Activated naive CD8-positive, alpha-beta T cell treated with anti-CD3 and anti-CD28 coated beads for 36 hours (primary cell): ENCODE measurements at regions not wholly inside any gene's neighbourhood (a gene's known extent, or its start where the extent isn't known, plus 50 kb on each side); places are given as distances from the start of the nearest gene placed in this dataset.

Source experiments
- DNase-seq: peaks from one replicate; pipeline ENCODE4 v3.0.0; 2021
- H3K27ac Mint-ChIP-seq: one replicate; pipeline ENCODE4 v1.8.0; 2022; ENCODE audit warnings: mild to moderate bottlenecking, moderate library complexity, mixed read lengths
- H3K27me3 Mint-ChIP-seq: one replicate; pipeline ENCODE4 v1.8.0; 2022; ENCODE audit warnings: mild to moderate bottlenecking, mixed read lengths
- H3K36me3 Mint-ChIP-seq: one replicate; pipeline ENCODE4 v1.8.0; 2021; ENCODE audit warnings: mild to moderate bottlenecking, mixed read lengths
- H3K4me1 Mint-ChIP-seq: one replicate; pipeline ENCODE4 v1.8.0; 2021; ENCODE audit warnings: mixed read lengths
- H3K4me3 Mint-ChIP-seq: one replicate; pipeline ENCODE4 v1.8.0; 2022; ENCODE audit warnings: mild to moderate bottlenecking, moderate library complexity, mixed read lengths
- H3K9me3 Mint-ChIP-seq: one replicate; pipeline ENCODE4 v1.8.0; 2022; ENCODE audit warnings: mixed read lengths

- Mint-ChIP-seq H3K4me1 (no peaks in the 10 kb centered on the region), H3K27me3 (no peaks in the 10 kb centered on the region), H3K4me3 (no peak overlapping the region), H3K36me3 (no peaks in the 10 kb centered on the region), H3K9me3 (no peaks in the 10 kb centered on the region), H3K27ac (no peak overlapping the region)
- DNase-seq = no peak
These were observed 829.3 kb downstream of the TBC1D22A start for GRCh38 chr22:47591709-47592108.

DNA sequence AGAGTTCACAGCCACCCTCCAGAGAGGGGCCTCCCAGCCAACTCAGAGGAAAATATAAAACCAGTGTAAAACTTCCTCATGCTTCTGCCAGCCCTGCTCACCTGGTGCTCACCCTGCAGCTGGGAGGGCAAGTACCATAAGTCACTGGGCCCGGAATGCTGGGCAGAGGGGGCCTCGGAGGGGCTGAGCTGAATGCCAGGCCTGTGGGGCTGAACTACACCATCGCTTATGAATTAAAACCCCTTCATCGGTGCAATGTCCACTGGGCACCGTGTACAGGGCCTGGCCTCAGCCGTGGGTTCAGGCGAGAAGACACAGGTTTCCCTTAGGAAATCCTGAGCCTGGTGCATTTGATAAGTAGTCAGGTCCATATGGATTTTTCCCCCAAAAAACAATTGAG lies 828.6 kb downstream of the TBC1D22A start:
- Mint-ChIP-seq H3K9me3 (no peaks in the 10 kb centered on the region), H3K27me3 (no peaks in the 10 kb centered on the region), H3K4me3 (no peak overlapping the region), H3K36me3 (no peaks in the 10 kb centered on the region), H3K4me1 (no peaks in the 10 kb centered on the region), H3K27ac (no peak overlapping the region)
- no peak for DNase-seq

DNA sequence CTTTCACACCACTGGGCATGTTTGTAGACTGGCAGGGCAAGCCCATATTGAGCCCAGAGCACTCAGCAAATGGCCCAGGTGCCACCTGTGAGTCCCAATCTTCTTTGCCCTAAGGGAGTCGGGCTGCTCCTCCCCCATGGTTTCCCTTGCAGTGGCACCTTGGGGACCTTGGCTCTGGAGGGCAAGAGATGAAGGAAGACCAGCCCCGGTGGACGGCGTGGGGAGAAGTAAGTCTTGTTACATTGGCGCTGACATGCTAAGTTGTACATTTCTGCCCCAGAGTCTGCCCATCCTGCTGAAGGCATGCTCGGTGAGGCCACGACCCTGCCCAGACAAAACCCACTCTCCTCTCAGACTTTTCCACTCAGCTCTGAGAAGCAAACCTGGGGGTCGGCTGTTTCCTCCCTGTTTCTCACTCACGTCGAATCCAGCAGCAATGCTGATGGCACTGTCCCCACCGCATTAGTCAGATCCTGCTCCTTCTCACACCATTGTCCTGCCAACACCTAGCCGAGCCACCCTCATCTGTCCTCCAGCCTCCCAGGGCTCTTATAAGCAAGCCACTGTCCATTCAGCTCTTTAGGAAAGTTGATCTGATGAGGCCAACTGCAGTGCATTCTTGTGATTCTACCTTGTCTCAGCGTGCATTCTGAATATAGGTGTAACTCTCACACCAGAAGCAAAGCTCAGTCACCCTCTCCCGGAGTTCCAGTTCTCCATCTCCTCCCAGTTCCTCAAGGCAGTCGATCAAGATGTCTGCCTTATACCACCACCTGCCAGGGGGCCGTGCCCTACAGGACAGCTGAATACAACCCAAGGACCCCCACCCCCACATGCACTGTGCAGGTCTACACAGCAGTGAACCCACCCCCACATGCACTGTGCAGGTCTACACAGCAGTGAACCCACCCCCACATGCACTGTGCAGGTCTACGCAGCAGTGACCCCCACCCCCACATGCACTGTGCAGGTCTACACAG lies 827.1 kb downstream of the TBC1D22A start:
- Mint-ChIP-seq H3K4me1 (no peaks in the 10 kb centered on the region), H3K27me3 (peaks cover 3% of the 10 kb centered on the region), H3K36me3 (no peaks in the 10 kb centered on the region), H3K9me3 (peaks cover 4% of the 10 kb centered on the region), H3K4me3 (no peak overlapping the region), H3K27ac (no peak overlapping the region)
- no peak for DNase-seq

DNA sequence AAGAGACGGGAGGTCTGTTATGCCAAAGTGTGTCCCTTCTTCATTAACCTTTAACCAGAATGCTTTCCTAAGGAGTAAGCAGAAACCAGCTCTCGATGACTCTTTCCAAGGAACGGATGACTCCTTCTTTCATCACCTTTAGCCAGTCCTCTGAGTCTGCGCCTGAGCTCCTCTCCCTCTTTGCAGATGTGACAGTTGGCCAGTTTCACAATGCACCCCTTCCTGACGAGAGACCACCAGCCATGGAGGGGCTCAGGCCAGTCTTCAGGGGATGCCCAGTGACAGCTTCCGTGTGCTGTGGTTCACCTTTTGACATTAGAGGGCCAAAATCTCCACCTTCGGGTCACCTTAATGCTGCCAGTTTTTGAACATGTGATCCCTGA lies 826.1 kb downstream of the TBC1D22A start:
- Mint-ChIP-seq H3K27ac (no peak overlapping the region), H3K9me3 (peaks cover 5% of the 10 kb centered on the region), H3K4me3 (no peak overlapping the region), H3K27me3 (peaks cover 3% of the 10 kb centered on the region), H3K4me1 (no peaks in the 10 kb centered on the region), H3K36me3 (no peaks in the 10 kb centered on the region)
- DNase-seq = no peak

DNA sequence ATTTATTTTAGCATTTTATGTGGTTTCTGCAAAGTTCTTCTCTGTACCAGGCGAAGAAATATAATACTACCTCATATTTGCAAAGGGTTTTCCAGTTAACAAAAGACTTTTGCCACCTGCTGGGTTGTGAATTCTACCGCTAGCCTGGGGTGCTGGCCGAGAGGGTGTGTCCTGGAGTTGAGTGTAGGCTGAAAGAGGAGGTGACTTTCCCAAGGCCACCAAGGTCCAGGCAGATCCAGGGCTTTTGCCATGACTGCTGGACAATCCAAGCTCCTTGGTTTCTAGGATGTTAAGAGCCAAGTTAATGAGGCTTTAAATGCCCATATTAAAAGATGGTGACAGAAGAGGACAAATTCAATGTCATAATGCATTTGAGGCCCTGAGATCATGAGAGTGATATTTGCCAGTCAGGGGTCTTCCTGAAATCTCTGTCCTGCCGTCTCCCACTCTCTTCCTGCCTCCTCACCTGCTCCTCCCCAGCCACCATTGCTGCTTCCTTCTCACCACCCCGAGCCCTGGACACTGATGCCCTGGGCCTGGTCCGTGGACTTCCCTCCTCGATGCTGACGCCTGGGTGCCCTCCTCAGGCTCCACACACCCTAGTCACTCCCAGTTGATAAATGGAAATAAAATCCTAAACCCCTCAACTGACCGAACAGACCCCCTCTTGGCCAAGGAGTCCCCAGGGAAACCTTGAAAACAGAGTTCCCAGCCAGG lies 825.6 kb downstream of the TBC1D22A start:
- H3K36me3 Mint-ChIP-seq = no peaks in the 10 kb centered on the region
- H3K4me1 Mint-ChIP-seq = no peaks in the 10 kb centered on the region
- peaks cover 3% of the 10 kb centered on the region for H3K27me3 Mint-ChIP-seq
- H3K4me3 Mint-ChIP-seq = no peak overlapping the region
- peaks cover 5% of the 10 kb centered on the region for H3K9me3 Mint-ChIP-seq
- no peak overlapping the region for H3K27ac Mint-ChIP-seq
- no peak for DNase-seq

DNA sequence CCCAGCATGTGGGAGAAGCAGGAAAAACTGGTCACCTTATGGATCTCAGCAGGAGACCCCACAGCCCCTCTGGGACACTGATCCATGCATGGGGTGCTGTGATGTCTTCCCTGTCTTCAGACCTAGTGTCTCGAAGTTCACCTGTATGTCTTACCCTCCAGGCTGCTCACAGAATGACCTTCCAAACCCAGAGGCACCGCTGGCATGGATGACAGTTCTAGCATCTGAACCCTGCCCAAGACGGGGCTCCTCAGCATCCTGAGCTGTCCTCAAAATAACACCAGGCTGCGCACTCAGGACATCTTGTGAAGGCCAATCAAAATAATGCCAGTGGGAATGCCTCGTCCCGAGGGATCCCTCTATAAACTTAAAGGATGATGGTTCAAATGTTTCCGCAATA lies 824.9 kb downstream of the TBC1D22A start:
- Mint-ChIP-seq H3K27ac (no peak overlapping the region), H3K9me3 (peaks cover 5% of the 10 kb centered on the region), H3K27me3 (peaks cover 3% of the 10 kb centered on the region), H3K4me3 (no peak overlapping the region), H3K4me1 (no peaks in the 10 kb centered on the region), H3K36me3 (no peaks in the 10 kb centered on the region)
- no peak for DNase-seq

DNA sequence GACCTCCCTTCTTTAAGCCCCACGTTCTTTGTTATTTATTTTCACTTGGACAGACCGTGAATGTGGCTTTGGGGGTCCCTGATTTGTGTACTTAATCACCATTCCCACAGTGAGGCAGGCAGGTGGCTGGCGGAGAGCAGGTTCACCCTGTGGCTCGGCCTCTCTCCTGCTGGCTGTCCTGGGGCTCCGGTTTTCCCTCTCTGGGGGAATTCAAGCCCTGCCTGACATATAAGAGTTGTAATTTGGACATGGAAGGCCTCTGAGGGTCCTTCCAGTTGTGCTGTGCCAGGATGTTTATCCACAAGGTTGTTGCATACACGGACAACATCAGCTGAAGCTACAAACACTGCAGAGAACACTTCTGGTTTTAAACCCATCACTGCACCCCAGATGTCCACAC lies 824.5 kb downstream of the TBC1D22A start:
- peaks cover 3% of the 10 kb centered on the region for H3K27me3 Mint-ChIP-seq
- H3K9me3 Mint-ChIP-seq = peaks cover 5% of the 10 kb centered on the region
- H3K4me1 Mint-ChIP-seq = no peaks in the 10 kb centered on the region
- no peak overlapping the region for H3K27ac Mint-ChIP-seq
- no peak overlapping the region for H3K4me3 Mint-ChIP-seq
- no peaks in the 10 kb centered on the region for H3K36me3 Mint-ChIP-seq
- DNase-seq = no peak

DNA sequence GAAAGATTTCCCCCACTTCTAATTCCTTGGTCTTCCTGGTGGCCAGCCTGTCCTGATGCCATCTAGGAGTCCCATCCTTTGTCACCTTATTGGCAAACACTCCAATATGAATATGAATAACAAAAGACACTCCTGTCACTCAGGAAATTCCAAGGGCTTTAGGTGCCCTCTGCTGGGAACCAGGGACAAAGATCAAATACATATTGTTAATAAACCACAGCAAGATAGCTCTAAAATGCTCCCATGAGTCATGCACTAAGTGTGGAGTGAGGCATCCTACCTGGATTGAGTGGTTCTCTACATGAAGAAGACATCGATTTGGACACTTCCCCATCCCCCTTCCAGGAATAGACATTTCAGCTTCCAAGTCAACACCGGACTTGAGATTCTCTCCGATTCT lies 823.6 kb downstream of the TBC1D22A start:
- peaks cover 5% of the 10 kb centered on the region for H3K9me3 Mint-ChIP-seq
- no peak overlapping the region for H3K4me3 Mint-ChIP-seq
- no peak for DNase-seq
- no peak overlapping the region for H3K27ac Mint-ChIP-seq
- H3K4me1 Mint-ChIP-seq = no peaks in the 10 kb centered on the region
- H3K27me3 Mint-ChIP-seq = peaks cover 3% of the 10 kb centered on the region
- no peaks in the 10 kb centered on the region for H3K36me3 Mint-ChIP-seq

- Mint-ChIP-seq H3K27me3 (peaks cover 3% of the 10 kb centered on the region), H3K4me3 (no peak overlapping the region), H3K36me3 (no peaks in the 10 kb centered on the region), H3K9me3 (peaks cover 5% of the 10 kb centered on the region), H3K27ac (no peak overlapping the region), H3K4me1 (no peaks in the 10 kb centered on the region)
- no peak for DNase-seq
These were observed 821.6 kb downstream of the TBC1D22A start for GRCh38 chr22:47583959-47584562.

DNA sequence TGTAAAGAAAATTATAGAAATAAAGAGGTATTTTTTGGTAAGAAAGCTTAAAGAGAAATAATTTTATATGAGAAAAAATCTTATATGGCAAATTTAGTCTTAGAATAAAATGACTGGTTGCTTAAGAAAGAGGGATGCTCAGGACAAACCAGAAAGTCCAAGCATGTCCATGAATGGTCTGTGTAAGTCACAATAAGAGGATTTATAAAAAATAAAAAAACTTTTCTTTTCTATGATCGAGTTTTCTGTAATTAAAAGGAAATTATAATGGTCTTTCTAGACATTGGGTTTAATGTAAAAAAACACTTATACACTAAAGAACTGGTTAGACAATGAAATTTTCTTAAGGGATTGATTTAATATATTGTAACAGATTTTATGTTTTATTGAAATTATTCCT lies 819.6 kb downstream of the TBC1D22A start:
- DNase-seq = no peak
- H3K27ac Mint-ChIP-seq = no peak overlapping the region
- no peak overlapping the region for H3K4me3 Mint-ChIP-seq
- H3K9me3 Mint-ChIP-seq = peaks cover 5% of the 10 kb centered on the region
- H3K36me3 Mint-ChIP-seq = no peaks in the 10 kb centered on the region
- no peaks in the 10 kb centered on the region for H3K4me1 Mint-ChIP-seq
- peaks cover 3% of the 10 kb centered on the region for H3K27me3 Mint-ChIP-seq

DNA sequence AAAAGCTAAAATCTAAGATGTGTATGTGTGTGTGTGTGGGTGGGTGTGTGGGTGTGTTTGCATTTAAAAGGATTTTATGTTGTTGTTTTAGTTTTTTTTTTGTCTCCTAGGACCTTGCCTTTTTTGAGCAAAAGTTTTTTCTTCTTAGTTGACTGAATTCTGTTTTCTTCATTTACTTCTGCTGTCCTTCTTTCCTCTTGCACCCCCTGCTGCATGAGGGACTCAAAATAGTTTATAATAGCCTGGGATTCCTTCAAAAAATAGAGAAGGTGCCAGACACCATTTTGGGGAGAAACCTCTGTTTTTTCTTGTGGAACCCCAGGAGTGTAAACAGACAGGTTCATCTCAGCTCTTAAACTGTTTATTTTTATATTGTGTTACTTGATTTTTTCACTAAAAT lies 817.7 kb downstream of the TBC1D22A start:
- no peaks in the 10 kb centered on the region for H3K36me3 Mint-ChIP-seq
- H3K4me3 Mint-ChIP-seq = no peak overlapping the region
- H3K27me3 Mint-ChIP-seq = peaks cover 5% of the 10 kb centered on the region
- DNase-seq = no peak
- H3K4me1 Mint-ChIP-seq = no peaks in the 10 kb centered on the region
- H3K9me3 Mint-ChIP-seq = peaks cover 5% of the 10 kb centered on the region
- no peak overlapping the region for H3K27ac Mint-ChIP-seq

DNA sequence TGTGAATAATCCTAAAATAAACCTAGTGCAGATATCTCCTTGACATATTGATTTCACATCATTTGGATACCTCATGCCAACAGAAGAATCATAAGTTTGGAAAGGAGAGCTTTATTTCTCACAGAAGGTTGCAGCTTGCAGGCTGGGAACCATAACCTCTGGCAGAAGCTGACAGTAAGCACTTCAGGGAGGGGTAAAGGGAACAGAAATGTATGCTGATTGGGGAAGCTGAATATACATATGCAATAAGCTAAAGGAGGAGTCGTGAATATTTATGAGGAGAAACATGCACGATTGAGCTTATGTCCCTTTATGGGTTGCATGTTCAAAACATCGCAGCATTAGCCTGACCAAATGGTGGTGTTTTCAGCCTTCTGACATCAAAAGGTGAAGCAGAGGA lies 814.5 kb downstream of the TBC1D22A start:
- Mint-ChIP-seq H3K36me3 (no peaks in the 10 kb centered on the region), H3K27me3 (peaks cover 8% of the 10 kb centered on the region), H3K4me1 (no peaks in the 10 kb centered on the region), H3K4me3 (no peak overlapping the region), H3K27ac (no peak overlapping the region), H3K9me3 (no peaks in the 10 kb centered on the region)
- no peak for DNase-seq

DNA sequence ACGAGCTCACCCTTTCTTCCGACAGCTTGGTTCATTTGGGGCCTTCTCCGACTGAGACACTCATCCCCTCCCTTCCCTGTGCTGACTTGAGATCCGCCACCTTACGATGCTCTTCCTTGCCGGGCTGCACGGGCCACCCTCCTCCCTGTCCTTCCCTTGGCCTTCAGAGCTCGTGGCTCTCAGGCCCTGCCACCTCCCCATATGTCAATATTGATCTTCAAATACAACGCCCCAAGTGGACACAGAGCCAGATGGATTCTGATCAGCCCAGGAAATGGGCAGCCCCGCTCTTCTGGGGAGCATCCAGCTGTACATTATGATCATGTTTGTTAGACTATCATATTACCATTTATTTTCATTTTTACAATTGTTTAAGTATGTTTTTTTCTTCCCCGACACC lies 812.8 kb downstream of the TBC1D22A start:
- Mint-ChIP-seq H3K4me3 (no peak overlapping the region), H3K4me1 (no peaks in the 10 kb centered on the region), H3K36me3 (no peaks in the 10 kb centered on the region), H3K27me3 (peaks cover 8% of the 10 kb centered on the region), H3K9me3 (no peaks in the 10 kb centered on the region), H3K27ac (no peak overlapping the region)
- DNase-seq = no peak

DNA sequence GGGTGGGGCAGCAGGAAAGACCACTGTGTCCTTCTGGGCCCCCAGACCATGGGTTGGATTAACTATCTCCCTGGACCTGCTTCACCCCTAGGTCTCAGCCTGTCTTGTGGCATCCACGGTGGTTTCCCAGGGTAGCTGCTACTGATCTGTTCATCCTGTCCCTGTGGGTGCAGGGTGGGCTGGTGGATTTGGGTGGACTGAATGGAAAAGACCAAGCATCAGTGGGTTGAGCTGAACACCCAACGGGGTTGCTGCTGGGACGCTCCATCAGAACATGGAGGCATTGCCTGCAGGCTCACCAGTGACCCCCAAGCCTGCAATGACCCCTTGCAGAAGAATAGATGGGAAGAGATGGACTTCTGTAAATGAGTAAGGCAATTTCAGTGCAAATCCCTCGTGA lies 812.1 kb downstream of the TBC1D22A start:
- Mint-ChIP-seq H3K27me3 (peaks cover 8% of the 10 kb centered on the region), H3K4me1 (no peaks in the 10 kb centered on the region)

DNA sequence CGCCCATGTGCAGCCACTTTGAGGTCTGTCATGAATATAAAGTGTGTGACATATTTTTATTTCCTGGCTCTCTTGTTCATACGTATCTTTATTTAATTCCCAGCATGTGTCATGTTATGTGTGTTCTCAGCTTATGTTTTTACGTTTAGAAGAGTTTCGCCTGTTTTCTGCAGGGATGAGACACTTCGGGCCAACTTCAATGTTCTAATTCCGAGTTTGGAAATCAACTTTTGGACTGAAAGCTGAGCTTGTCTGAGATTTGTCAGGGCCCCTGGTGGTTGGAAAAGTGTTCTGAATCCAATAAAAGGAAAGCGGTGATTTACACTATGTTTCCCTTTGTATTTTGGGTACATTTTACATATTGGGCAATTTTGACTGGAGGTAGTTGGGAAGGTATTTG lies 810.7 kb downstream of the TBC1D22A start:
- no peaks in the 10 kb centered on the region for H3K9me3 Mint-ChIP-seq
- H3K27me3 Mint-ChIP-seq = peaks cover 8% of the 10 kb centered on the region
- no peak for DNase-seq
- no peaks in the 10 kb centered on the region for H3K36me3 Mint-ChIP-seq
- no peak overlapping the region for H3K4me3 Mint-ChIP-seq
- H3K27ac Mint-ChIP-seq = no peak overlapping the region
- H3K4me1 Mint-ChIP-seq = no peaks in the 10 kb centered on the region

More for the DNA sequence above, 812.1 kb downstream of the TBC1D22A start:
- DNase-seq = no peak
- Mint-ChIP-seq H3K27ac (no peak overlapping the region), H3K36me3 (no peaks in the 10 kb centered on the region), H3K9me3 (no peaks in the 10 kb centered on the region), H3K4me3 (no peak overlapping the region)
